HG02763 (cell line): ENCODE measurements at regions not wholly inside any gene's neighbourhood (a gene's known extent, or its start where the extent isn't known, plus 50 kb on each side); places are given as distances from the start of the nearest gene placed in this dataset.
"Not testable (repeated sequence)": the region's sequence is repeated elsewhere in the genome, so short reads cannot be mapped to it uniquely, and the experiment has no call there.

Experiments
- ATAC-seq: cut with Tn5 transposase; IDR thresholded peaks from one replicate; pipeline ENCODE4 v1.9.1; 2021; ENCODE audit warnings: mild to moderate bottlenecking, moderate library complexity; ENCODE audit not compliant: unreplicated experiment

- no peak for ATAC-seq
These were observed 105.5 kb upstream of the ASB18 start for GRCh38 chr2:236369661-236370062.

- no peak for ATAC-seq
These were observed 106.7 kb upstream of the ASB18 start for GRCh38 chr2:236370847-236371409.

- ATAC-seq, result no peak
These were observed 111.8 kb upstream of the ASB18 start for GRCh38 chr2:236375973-236376476.

- ATAC-seq, result no peak
These were observed 112.5 kb upstream of the ASB18 start for GRCh38 chr2:236376566-236377244.

GRCh38 chr2:236380051-236380612 is 115.9 kb upstream of the ASB18 start:
- no peak for ATAC-seq

GRCh38 chr2:236381253-236381652 is 117.0 kb upstream of the ASB18 start:
- not testable (repeated sequence) for ATAC-seq

- ATAC-seq, result not testable (repeated sequence)
These were observed 125.3 kb upstream of the ASB18 start for GRCh38 chr2:236389284-236390216.

- no peak for ATAC-seq
These were observed 128.9 kb upstream of the ASB18 start for GRCh38 chr2:236393101-236393500.

GRCh38 chr2:236393581-236393980 is 129.4 kb upstream of the ASB18 start:
- ATAC-seq, result no peak

- ATAC-seq, result no peak
These were observed 130.4 kb upstream of the ASB18 start for GRCh38 chr2:236394571-236394970.

- ATAC-seq, result no peak
These were observed 130.9 kb upstream of the ASB18 start for GRCh38 chr2:236395067-236395466.

- no peak for ATAC-seq
These were observed 132.7 kb upstream of the ASB18 start for GRCh38 chr2:236396818-236397350.

GRCh38 chr2:236397681-236398080 is 133.5 kb upstream of the ASB18 start:
- ATAC-seq, result no peak

GRCh38 chr2:236399409-236399808 is 135.2 kb upstream of the ASB18 start:
- ATAC-seq, result no peak

GRCh38 chr2:236400046-236400574 is 135.9 kb upstream of the ASB18 start:
- ATAC-seq, result no peak

GRCh38 chr2:236400594-236401360 is 136.6 kb upstream of the ASB18 start:
- ATAC-seq, result no peak

- no peak for ATAC-seq
These were observed 138.0 kb upstream of the ASB18 start for GRCh38 chr2:236402033-236402790.

- no peak for ATAC-seq
These were observed 138.9 kb upstream of the ASB18 start for GRCh38 chr2:236403125-236403524.

GRCh38 chr2:236403811-236404210 is 139.6 kb upstream of the ASB18 start:
- ATAC-seq, result no peak
